H9 (cell line): ENCODE measurements at regions not wholly inside any gene's neighbourhood (a gene's known extent, or its start where the extent isn't known, plus 50 kb on each side); places are given as distances from the start of the nearest gene placed in this dataset.

Source experiments
- DNase-seq: peaks from one replicate; pipeline ENCODE4 v3.0.0-alpha.2; 2017
- H2AFZ ChIP-seq: one replicate; pipeline ENCODE4 v1.6.1; 2013; ENCODE audit warnings: mild to moderate bottlenecking, low read length, control low read depth, moderate library complexity
- H2AK5ac ChIP-seq: 2 replicates; pipeline ENCODE4 v1.6.1; 2013; ENCODE audit warnings: low read length, control low read depth, mixed read lengths; ENCODE audit not compliant: insufficient read length
- H2BK120ac ChIP-seq: one replicate; pipeline ENCODE4 v1.6.1; 2013; ENCODE audit warnings: low read depth, mild to moderate bottlenecking, low read length, control low read depth, inconsistent platforms; ENCODE audit not compliant: poor library complexity, severe bottlenecking
- H2BK12ac ChIP-seq: 2 replicates; pipeline ENCODE4 v1.6.1; 2013; ENCODE audit warnings: low read length, control low read depth, mixed read lengths, low read depth; ENCODE audit not compliant: insufficient read length
- H2BK15ac ChIP-seq: 2 replicates; pipeline ENCODE4 v1.6.1; 2013; ENCODE audit warnings: low read depth, low read length, control low read depth
- H2BK20ac ChIP-seq: one replicate; pipeline ENCODE4 v1.6.1; 2013; ENCODE audit warnings: low read depth, mild to moderate bottlenecking, low read length, control low read depth, inconsistent platforms; ENCODE audit not compliant: poor library complexity, severe bottlenecking
- H2BK5ac ChIP-seq: 2 replicates; pipeline ENCODE4 v1.6.1; 2013; ENCODE audit warnings: low read length, control low read depth, mixed read lengths; ENCODE audit not compliant: insufficient read length
- H3K14ac ChIP-seq: 2 replicates; pipeline ENCODE4 v1.6.1; 2013; ENCODE audit warnings: low read length, control low read depth; ENCODE audit not compliant: insufficient read depth
- H3K18ac ChIP-seq: 2 replicates; pipeline ENCODE4 v1.6.1; 2013; ENCODE audit warnings: low read depth, mild to moderate bottlenecking, mixed read lengths, low read length, control low read depth; ENCODE audit not compliant: insufficient read length
- H3K23ac ChIP-seq: 2 replicates; pipeline ENCODE4 v1.6.1; 2013; ENCODE audit warnings: low read length, control low read depth, mixed read lengths, low read depth; ENCODE audit not compliant: insufficient read length
- H3K23me2 ChIP-seq: 2 replicates; pipeline ENCODE4 v1.6.1; 2013; ENCODE audit warnings: low read depth, mild to moderate bottlenecking, mixed read lengths, low read length, control low read depth; ENCODE audit not compliant: insufficient read length, poor library complexity, severe bottlenecking
- H3K27ac ChIP-seq: 2 replicates; pipeline ENCODE4 v1.5.1; 2013; ENCODE audit warnings: low read length, control low read depth, mixed read lengths, low read depth; ENCODE audit not compliant: insufficient read length
- H3K27me3 ChIP-seq: 2 replicates; pipeline ENCODE4 v1.6.1; 2013; ENCODE audit warnings: low read length, control low read depth, inconsistent platforms; ENCODE audit not compliant: insufficient read depth
- H3K4ac ChIP-seq: 2 replicates; pipeline ENCODE4 v1.6.1; 2013; ENCODE audit warnings: low read depth, mild to moderate bottlenecking, control low read depth, inconsistent platforms, low read length, moderate library complexity
- H3K4me1 ChIP-seq: 2 replicates; pipeline ENCODE4 v1.6.1; 2013; ENCODE audit warnings: low read length, control low read depth, inconsistent platforms; ENCODE audit not compliant: insufficient read depth
- H3K4me2 ChIP-seq: 2 replicates; pipeline ENCODE4 v1.6.1; 2013; ENCODE audit warnings: low read length, control low read depth, mixed read lengths; ENCODE audit not compliant: insufficient read length, insufficient read depth
- H3K56ac ChIP-seq: 2 replicates; pipeline ENCODE4 v1.6.1; 2013; ENCODE audit warnings: low read depth, mild to moderate bottlenecking, mixed read lengths, low read length, control low read depth; ENCODE audit not compliant: insufficient read length
- H3K79me1 ChIP-seq: 2 replicates; pipeline ENCODE4 v1.6.1; 2013; ENCODE audit warnings: low read depth, mild to moderate bottlenecking, moderate library complexity, low read length, control low read depth, inconsistent platforms; ENCODE audit not compliant: insufficient read depth, poor library complexity, severe bottlenecking
- H3K79me2 ChIP-seq: 2 replicates; pipeline ENCODE4 v1.6.1; 2013; ENCODE audit warnings: low read length, control low read depth, inconsistent platforms; ENCODE audit not compliant: insufficient read depth
- H3K9ac ChIP-seq: 2 replicates; pipeline ENCODE4 v1.6.1; 2013; ENCODE audit warnings: low read length, control low read depth, mixed read lengths; ENCODE audit not compliant: insufficient read length; ENCODE audit errors: extremely low read depth
- H3K9me3 ChIP-seq: one replicate; pipeline ENCODE4 v1.6.1; 2013; ENCODE audit warnings: low read depth, low read length, inconsistent platforms; ENCODE audit not compliant: control insufficient read depth
- H3T11ph ChIP-seq: one replicate; pipeline ENCODE4 v1.6.1; 2013; ENCODE audit warnings: mild to moderate bottlenecking, low read length, control low read depth, inconsistent platforms
- H4K20me1 ChIP-seq: one replicate; pipeline ENCODE4 v1.6.1; 2013; ENCODE audit not compliant: control insufficient read depth, insufficient read length, insufficient read depth
- H4K5ac ChIP-seq: 2 replicates; pipeline ENCODE4 v1.6.1; 2013; ENCODE audit warnings: low read depth, mild to moderate bottlenecking, mixed read lengths, low read length, control low read depth; ENCODE audit not compliant: insufficient read length
- H4K8ac ChIP-seq: replicated peaks from 2 replicates; pipeline ENCODE4 v1.6.1; 2013; ENCODE audit warnings: low read length, control low read depth, mixed read lengths, low read depth; ENCODE audit not compliant: insufficient read length
- H4K91ac ChIP-seq: 2 replicates; pipeline ENCODE4 v1.6.1; 2013; ENCODE audit warnings: low read depth, mild to moderate bottlenecking, moderate library complexity, mixed read lengths, low read length, control low read depth; ENCODE audit not compliant: insufficient read length
- H3K27ac Mint-ChIP-seq, 3 experiments: 2 replicates in 2 of 3; 3 replicates in 1 of 3; pipeline ENCODE4 v1.8.0; 2020 to 2021; ENCODE audit warnings: mixed read lengths in 3 of 3, mild to moderate bottlenecking in 1 of 3, moderate library complexity in 1 of 3
- H3K27me3 Mint-ChIP-seq: 2 replicates; pipeline ENCODE4 v1.8.0; 2021; ENCODE audit warnings: low read depth, mild to moderate bottlenecking, moderate library complexity, mixed read lengths
- H3K36me3 Mint-ChIP-seq, 3 experiments: 2 replicates in 2 of 3; 3 replicates in 1 of 3; pipeline ENCODE4 v1.8.0; 2020 to 2021; ENCODE audit warnings: low read depth in 3 of 3, mixed read lengths in 3 of 3; ENCODE audit not compliant: insufficient read depth in 1 of 3
- H3K4me1 Mint-ChIP-seq, 2 experiments: 2 replicates each; pipeline ENCODE4 v1.8.0; 2020; ENCODE audit warnings: mixed read lengths in 2 of 2
- H3K4me3 Mint-ChIP-seq, 2 experiments: 2 replicates in 1 of 2; 3 replicates in 1 of 2; pipeline ENCODE4 v1.8.0; 2020 to 2021; ENCODE audit warnings: mild to moderate bottlenecking in 2 of 2, mixed read lengths in 2 of 2, moderate library complexity in 1 of 2
- H3K9me3 Mint-ChIP-seq, 2 experiments: 2 replicates in 1 of 2; 3 replicates in 1 of 2; pipeline ENCODE4 v1.8.0; 2020; ENCODE audit warnings: mild to moderate bottlenecking in 2 of 2, mixed read lengths in 2 of 2, moderate library complexity in 1 of 2
- WGBS: extraction: QIAGEN DNeasy Blood & Tissue Kit; methylation state at CpG from one replicate; pipeline ENCODE4 v1.1.7; 2013; ENCODE audit warnings: missing lambda C conversion rate, low lambda C conversion rate, mixed read lengths; ENCODE audit not compliant: insufficient read length; ENCODE audit errors: extremely low coverage; 5-methylcytosine and 5-hydroxymethylcytosine counted together
- TF ChIP-seq, protein P1 (sequence below): fragments of 200-600 bp; sonication (generic); conservative IDR thresholded peaks from 3 replicates; pipeline ENCODE4 v1.8.0; 2021; ENCODE audit warnings: antibody characterized with exemption, mild to moderate bottlenecking

DNA sequence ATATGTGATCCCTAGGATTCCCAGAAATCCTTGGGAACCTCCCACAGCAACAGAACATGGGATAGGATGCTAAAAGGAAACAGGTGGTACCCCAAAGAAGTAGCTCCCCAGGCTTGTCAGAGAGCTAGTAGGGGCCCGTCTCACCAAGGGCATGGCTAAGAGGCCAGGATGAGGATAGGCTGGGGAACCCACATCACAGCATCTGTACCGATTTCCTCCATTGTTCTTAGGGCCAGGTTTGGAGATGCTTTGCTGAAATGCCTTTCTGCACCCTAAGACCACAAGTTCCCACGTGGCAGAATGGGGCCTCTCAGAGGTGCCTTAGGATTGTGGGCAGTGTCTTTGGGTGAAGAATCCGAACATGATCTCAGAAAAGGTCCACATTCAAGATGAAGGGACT lies 169.5 kb downstream of the HS3ST3B1 start:
- no peaks in the 10 kb centered on the region for H3K27me3 Mint-ChIP-seq
- no peaks in the 10 kb centered on the region for H4K20me1 ChIP-seq
- no peak overlapping the region for H3K56ac ChIP-seq
- no peak overlapping the region for H2BK15ac ChIP-seq
- peaks cover 7 to 8% of the 10 kb centered on the region in 2 experiments for H3K4me1 Mint-ChIP-seq
- H3K14ac ChIP-seq: no peak overlapping the region; the same call in 1 of the 2 replicates
- no peak overlapping the region for H3K18ac ChIP-seq
- no peak overlapping the region for H4K8ac ChIP-seq
- no peak overlapping the region for H2AK5ac ChIP-seq
- H3K79me1 ChIP-seq: no peaks in the 10 kb centered on the region
- no peak overlapping the region for H4K5ac ChIP-seq
- H3K23ac ChIP-seq: no peak overlapping the region
- no peak overlapping the region for H2BK120ac ChIP-seq
- no peak overlapping the region for H3K27ac ChIP-seq
- no peaks in the 10 kb centered on the region for H3K27me3 ChIP-seq
- H3K4ac ChIP-seq: no peak overlapping the region
- H3K36me3 Mint-ChIP-seq: no peaks in the 10 kb centered on the region; a peak in 2 of 7 replicates
- no peak overlapping the region for H2BK5ac ChIP-seq
- H3K9me3 ChIP-seq: no peaks in the 10 kb centered on the region
- no peaks in the 10 kb centered on the region for H3K79me2 ChIP-seq
- no peak for DNase-seq
- H3K4me1 ChIP-seq: no peaks in the 10 kb centered on the region
- H3K27ac Mint-ChIP-seq: no peak overlapping the region
- H3K23me2 ChIP-seq: no peaks in the 10 kb centered on the region
- H3T11ph ChIP-seq: no peak overlapping the region
- H3K4me3 Mint-ChIP-seq: no peak overlapping the region
- no peak overlapping the region for H2BK20ac ChIP-seq
- no peaks in the 10 kb centered on the region for H3K9me3 Mint-ChIP-seq
- H3K4me2 ChIP-seq: no peak overlapping the region
- no peak overlapping the region for H2AFZ ChIP-seq
- no CpG with 5 or more reads among the region's 4 CpGs for WGBS
- TF ChIP-seq, protein P1, sequence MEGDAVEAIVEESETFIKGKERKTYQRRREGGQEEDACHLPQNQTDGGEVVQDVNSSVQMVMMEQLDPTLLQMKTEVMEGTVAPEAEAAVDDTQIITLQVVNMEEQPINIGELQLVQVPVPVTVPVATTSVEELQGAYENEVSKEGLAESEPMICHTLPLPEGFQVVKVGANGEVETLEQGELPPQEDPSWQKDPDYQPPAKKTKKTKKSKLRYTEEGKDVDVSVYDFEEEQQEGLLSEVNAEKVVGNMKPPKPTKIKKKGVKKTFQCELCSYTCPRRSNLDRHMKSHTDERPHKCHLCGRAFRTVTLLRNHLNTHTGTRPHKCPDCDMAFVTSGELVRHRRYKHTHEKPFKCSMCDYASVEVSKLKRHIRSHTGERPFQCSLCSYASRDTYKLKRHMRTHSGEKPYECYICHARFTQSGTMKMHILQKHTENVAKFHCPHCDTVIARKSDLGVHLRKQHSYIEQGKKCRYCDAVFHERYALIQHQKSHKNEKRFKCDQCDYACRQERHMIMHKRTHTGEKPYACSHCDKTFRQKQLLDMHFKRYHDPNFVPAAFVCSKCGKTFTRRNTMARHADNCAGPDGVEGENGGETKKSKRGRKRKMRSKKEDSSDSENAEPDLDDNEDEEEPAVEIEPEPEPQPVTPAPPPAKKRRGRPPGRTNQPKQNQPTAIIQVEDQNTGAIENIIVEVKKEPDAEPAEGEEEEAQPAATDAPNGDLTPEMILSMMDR: no peak
- H4K91ac ChIP-seq: no peak overlapping the region
- no peak overlapping the region for H2BK12ac ChIP-seq
- no peak overlapping the region for H3K9ac ChIP-seq
